ENCODE measurements at regions not wholly inside any gene's neighbourhood (a gene's known extent, or its start where the extent isn't known, plus 50 kb on each side); places are given as distances from the start of the nearest gene placed in this dataset.
"Not testable (repeated sequence)": the region's sequence is repeated elsewhere in the genome, so short reads cannot be mapped to it uniquely, and the experiment has no call there.

DNA sequence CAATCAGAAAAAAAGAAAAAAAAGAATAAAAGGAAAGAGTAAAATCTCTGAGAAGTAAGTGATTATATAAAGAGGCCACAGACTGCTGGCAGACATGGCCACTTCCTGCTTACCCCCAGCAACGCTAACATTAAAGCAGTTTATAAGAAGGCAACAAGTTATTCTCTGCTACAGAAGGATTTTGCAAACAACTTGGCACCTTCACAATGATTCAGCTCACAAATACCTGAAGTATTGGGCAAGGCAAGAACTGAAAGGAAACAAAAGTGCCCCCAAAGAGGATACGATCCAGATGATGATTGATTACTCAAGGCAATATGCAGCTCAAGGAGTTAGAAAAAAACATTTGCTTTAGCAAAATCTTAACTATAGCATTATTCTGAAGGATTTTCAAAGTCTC is 718.8 kb downstream of the KLHL13 start:
- no peaks in the 10 kb centered on the region for H3K4me1 Mint-ChIP-seq (ENCODE audit: unreplicated experiment)
- H3K4me3 Mint-ChIP-seq (ENCODE audit: unreplicated experiment), result no peak overlapping the region
- H3K36me3 Mint-ChIP-seq (ENCODE audit: unreplicated experiment), result no peaks in the 10 kb centered on the region
- H3K27me3 Mint-ChIP-seq (ENCODE audit: unreplicated experiment), result no peaks in the 10 kb centered on the region
- no peak for DNase-seq (ENCODE audit: extremely low spot score, unreplicated experiment)
- no peak overlapping the region for H3K27ac Mint-ChIP-seq (ENCODE audit: unreplicated experiment)
- no peak for TF ChIP-seq CTCF (IDR thresholded peaks at IDR 0.05)
- peaks cover 48% of the 10 kb centered on the region for H3K9me3 Mint-ChIP-seq (ENCODE audit: unreplicated experiment)

DNA sequence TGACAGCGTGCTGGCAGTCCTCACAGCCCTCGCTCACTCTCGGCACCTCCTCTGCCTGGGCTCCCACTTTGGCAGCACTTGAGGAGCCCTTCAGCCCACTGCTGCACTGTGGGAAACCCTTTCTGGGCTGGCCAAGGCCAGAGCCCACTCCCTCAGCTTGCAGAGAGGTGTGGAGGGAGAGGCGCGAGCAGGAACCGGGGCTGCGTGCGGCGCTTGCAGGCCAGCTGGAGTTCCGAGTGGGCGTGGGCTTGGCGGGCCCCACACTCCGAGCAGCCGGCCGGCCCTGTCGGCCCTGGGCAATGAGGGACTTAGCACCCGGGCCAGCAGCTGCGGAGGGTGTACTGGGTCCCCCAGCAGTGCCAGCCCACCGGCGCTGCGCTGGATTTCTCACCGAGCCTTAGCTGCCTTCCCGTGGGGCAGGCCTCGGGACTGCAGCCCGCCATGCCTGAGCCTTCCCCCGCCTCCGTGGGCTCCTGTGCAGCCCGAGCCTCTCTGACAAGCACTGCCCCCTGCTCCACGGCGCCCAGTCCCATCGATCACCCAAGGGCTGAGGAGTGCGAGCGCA is 722.0 kb downstream of the KLHL13 start:
- H3K4me3 Mint-ChIP-seq (ENCODE audit: unreplicated experiment); H3K36me3 Mint-ChIP-seq (ENCODE audit: unreplicated experiment); H3K27ac Mint-ChIP-seq (ENCODE audit: unreplicated experiment); H3K27me3 Mint-ChIP-seq (ENCODE audit: unreplicated experiment); H3K4me1 Mint-ChIP-seq (ENCODE audit: unreplicated experiment); DNase-seq (ENCODE audit: extremely low spot score, unreplicated experiment): not testable (repeated sequence)
- H3K9me3 Mint-ChIP-seq (ENCODE audit: unreplicated experiment), result peaks cover 44% of the 10 kb centered on the region

- not testable (repeated sequence) for DNase-seq (ENCODE audit: extremely low spot score, unreplicated experiment); H3K4me1 Mint-ChIP-seq (ENCODE audit: unreplicated experiment); H3K4me3 Mint-ChIP-seq (ENCODE audit: unreplicated experiment); H3K27ac Mint-ChIP-seq (ENCODE audit: unreplicated experiment); H3K36me3 Mint-ChIP-seq (ENCODE audit: unreplicated experiment); H3K27me3 Mint-ChIP-seq (ENCODE audit: unreplicated experiment)
- peaks cover 34% of the 10 kb centered on the region for H3K9me3 Mint-ChIP-seq (ENCODE audit: unreplicated experiment)
Measured at GRCh38 chrX:117392360-117392759, 724.2 kb downstream of the KLHL13 start.

- Mint-ChIP-seq H3K4me3 (ENCODE audit: unreplicated experiment) (no peak overlapping the region), H3K27ac (ENCODE audit: unreplicated experiment) (no peak overlapping the region), H3K4me1 (ENCODE audit: unreplicated experiment) (no peaks in the 10 kb centered on the region), H3K36me3 (ENCODE audit: unreplicated experiment) (no peaks in the 10 kb centered on the region), H3K9me3 (ENCODE audit: unreplicated experiment) (peaks cover 65% of the 10 kb centered on the region), H3K27me3 (ENCODE audit: unreplicated experiment) (no peaks in the 10 kb centered on the region)
- no peak for TF ChIP-seq CTCF (IDR thresholded peaks at IDR 0.05)
- DNase-seq (ENCODE audit: extremely low spot score, unreplicated experiment), result no peak
Measured at GRCh38 chrX:117376460-117376859, 740.1 kb downstream of the KLHL13 start.

GRCh38 chrX:117335209-117335608 is 781.4 kb downstream of the KLHL13 start:
- H3K36me3 Mint-ChIP-seq (ENCODE audit: unreplicated experiment), result no peaks in the 10 kb centered on the region
- H3K27me3 Mint-ChIP-seq (ENCODE audit: unreplicated experiment), result no peaks in the 10 kb centered on the region
- peaks cover 40% of the 10 kb centered on the region for H3K9me3 Mint-ChIP-seq (ENCODE audit: unreplicated experiment)
- no peak for DNase-seq (ENCODE audit: extremely low spot score, unreplicated experiment)
- no peaks in the 10 kb centered on the region for H3K4me1 Mint-ChIP-seq (ENCODE audit: unreplicated experiment)
- no peak overlapping the region for H3K4me3 Mint-ChIP-seq (ENCODE audit: unreplicated experiment)
- TF ChIP-seq CTCF (IDR thresholded peaks at IDR 0.05), result no peak
- H3K27ac Mint-ChIP-seq (ENCODE audit: unreplicated experiment), result no peak overlapping the region

- Mint-ChIP-seq H3K36me3 (ENCODE audit: unreplicated experiment) (no peaks in the 10 kb centered on the region), H3K4me3 (ENCODE audit: unreplicated experiment) (no peak overlapping the region), H3K4me1 (ENCODE audit: unreplicated experiment) (no peaks in the 10 kb centered on the region), H3K27me3 (ENCODE audit: unreplicated experiment) (no peaks in the 10 kb centered on the region), H3K9me3 (ENCODE audit: unreplicated experiment) (peaks cover 58% of the 10 kb centered on the region), H3K27ac (ENCODE audit: unreplicated experiment) (no peak overlapping the region)
- TF ChIP-seq CTCF (IDR thresholded peaks at IDR 0.05), result no peak
- no peak for DNase-seq (ENCODE audit: extremely low spot score, unreplicated experiment)
Measured at GRCh38 chrX:117327373-117327772, 789.2 kb downstream of the KLHL13 start.
